Psoas muscle (tissue), 7 donors: ENCODE measurements at regions not wholly inside any gene's neighbourhood (a gene's known extent, or its start where the extent isn't known, plus 50 kb on each side); places are given as distances from the start of the nearest gene placed in this dataset.

ENCODE experiments used
- ATAC-seq, 4 donors: fragments of 200-7000 bp; cut with Tn5 transposase; one replicate each; pipeline ENCODE4 v1.9.1; 2020; ENCODE audit warnings: moderate library complexity in 3 of 4, mild to moderate bottlenecking in 2 of 4
- DNase-seq, 2 donors: peaks; one replicate each; pipeline ENCODE4 v3.0.0-alpha.2; 2020
- H3K27ac ChIP-seq: fragments of 200-600 bp; one replicate; pipeline ENCODE4 v1.8.0; 2022
- H3K27me3 ChIP-seq, 3 donors: fragments of 200-600 bp in 1 of 3; one replicate each; pipeline versions ENCODE4 v1.6.1 to v1.8.0; 2013 to 2022; ENCODE audit warnings: low read length in 2 of 3, mild to moderate bottlenecking in 2 of 3, moderate library complexity in 1 of 3; ENCODE audit not compliant: insufficient read depth in 3 of 3
- H3K36me3 ChIP-seq, 2 donors: fragments of 200-600 bp in 1 of 2; one replicate each; pipeline versions ENCODE4 v1.6.1 to v1.8.0; 2013 to 2022; ENCODE audit warnings: low read depth in 1 of 2, mild to moderate bottlenecking in 1 of 2, moderate library complexity in 1 of 2; ENCODE audit not compliant: insufficient read depth in 1 of 2
- H3K4me1 ChIP-seq: fragments of 200-600 bp; one replicate; pipeline ENCODE4 v1.8.0; 2022
- H3K4me3 ChIP-seq: fragments of 200-600 bp; one replicate; pipeline ENCODE4 v1.8.0; 2022; ENCODE audit warnings: mild to moderate bottlenecking
- H3K9me3 ChIP-seq: fragments of 200-600 bp; one replicate; pipeline ENCODE4 v1.8.0; 2022
- WGBS, 3 donors: extraction: QIAGEN DNeasy Blood & Tissue Kit; methylation state at CpG; one replicate each; pipeline versions ENCODE4 v1.1.6 to v1.1.7; 2013; 5-methylcytosine and 5-hydroxymethylcytosine counted together
- intact Hi-C, 2 donors: fragments of 100-400 bp; cut with DNase I; formaldehyde crosslinking; loops; one replicate each; pipeline versions ENCODE4 v1.11.0 to v1.14.2; 2022
- TF ChIP-seq, protein P1 (sequence below): fragments of 200-600 bp; IDR thresholded peaks from one replicate; pipeline ENCODE4 v1.8.0; 2022; ENCODE audit warnings: antibody characterized with exemption
- donor health status: healthy with polysubstance abuse.
- donor health status: DM: no; HTN: no; CAD: no; lungs with moderate emphysema.
- donor health status: Bipolar disorder and iron deficiency.
- donor health status: healthy.
- donor health status: DM: yes; HTN: yes; CAD: no.
- donor health status: DM: no; HTN: no; CAD: no.
- donor health status: DM: yes; HTN: yes; CAD: no.

DNA sequence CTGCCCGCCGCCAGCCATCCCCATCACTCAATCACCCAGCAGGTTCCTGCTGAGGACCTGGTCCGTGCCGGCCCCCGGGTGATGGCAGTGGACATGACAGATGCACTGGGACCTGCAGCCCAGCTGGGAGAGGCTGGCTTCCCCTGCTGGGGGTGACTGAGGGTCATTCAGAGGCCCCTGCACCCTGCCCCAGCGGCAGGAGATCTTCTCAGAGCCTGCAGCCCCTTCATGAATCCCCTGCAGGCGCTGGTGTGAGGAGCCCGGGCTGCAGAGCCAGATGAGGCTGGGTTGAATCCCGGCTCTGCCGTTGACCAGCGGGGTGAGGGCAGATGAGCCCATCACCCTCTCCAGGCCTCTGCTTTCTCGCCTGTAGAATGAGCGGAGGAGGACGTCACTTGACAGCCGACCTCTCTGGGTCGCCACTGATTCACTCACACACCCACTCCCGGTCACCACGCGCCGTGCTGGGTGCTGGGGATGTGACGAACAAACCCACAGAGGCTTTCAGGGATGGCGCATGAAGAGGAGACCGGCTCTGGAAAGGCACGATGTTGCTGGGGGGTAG is 95.2 kb upstream of the CIBAR2 start:
- H3K4me3 ChIP-seq, result no peak overlapping the region
- H3K27ac ChIP-seq, result no peak overlapping the region
- ATAC-seq (no peak), DNase-seq (no peak)
- peaks cover 71% of the 10 kb centered on the region for H3K4me1 ChIP-seq
- 76 to 82% (median 78%) methylated on average over 24 of the region's 24 CpGs for WGBS, 3 donors
- H3K9me3 ChIP-seq, result no peaks in the 10 kb centered on the region
- intact Hi-C loops, result no loop called here
- H3K36me3 ChIP-seq, result no peaks in the 10 kb centered on the region
- TF ChIP-seq, protein P1, sequence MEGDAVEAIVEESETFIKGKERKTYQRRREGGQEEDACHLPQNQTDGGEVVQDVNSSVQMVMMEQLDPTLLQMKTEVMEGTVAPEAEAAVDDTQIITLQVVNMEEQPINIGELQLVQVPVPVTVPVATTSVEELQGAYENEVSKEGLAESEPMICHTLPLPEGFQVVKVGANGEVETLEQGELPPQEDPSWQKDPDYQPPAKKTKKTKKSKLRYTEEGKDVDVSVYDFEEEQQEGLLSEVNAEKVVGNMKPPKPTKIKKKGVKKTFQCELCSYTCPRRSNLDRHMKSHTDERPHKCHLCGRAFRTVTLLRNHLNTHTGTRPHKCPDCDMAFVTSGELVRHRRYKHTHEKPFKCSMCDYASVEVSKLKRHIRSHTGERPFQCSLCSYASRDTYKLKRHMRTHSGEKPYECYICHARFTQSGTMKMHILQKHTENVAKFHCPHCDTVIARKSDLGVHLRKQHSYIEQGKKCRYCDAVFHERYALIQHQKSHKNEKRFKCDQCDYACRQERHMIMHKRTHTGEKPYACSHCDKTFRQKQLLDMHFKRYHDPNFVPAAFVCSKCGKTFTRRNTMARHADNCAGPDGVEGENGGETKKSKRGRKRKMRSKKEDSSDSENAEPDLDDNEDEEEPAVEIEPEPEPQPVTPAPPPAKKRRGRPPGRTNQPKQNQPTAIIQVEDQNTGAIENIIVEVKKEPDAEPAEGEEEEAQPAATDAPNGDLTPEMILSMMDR, result no peak
- H3K27me3 ChIP-seq, result no peaks in the 10 kb centered on the region

DNA sequence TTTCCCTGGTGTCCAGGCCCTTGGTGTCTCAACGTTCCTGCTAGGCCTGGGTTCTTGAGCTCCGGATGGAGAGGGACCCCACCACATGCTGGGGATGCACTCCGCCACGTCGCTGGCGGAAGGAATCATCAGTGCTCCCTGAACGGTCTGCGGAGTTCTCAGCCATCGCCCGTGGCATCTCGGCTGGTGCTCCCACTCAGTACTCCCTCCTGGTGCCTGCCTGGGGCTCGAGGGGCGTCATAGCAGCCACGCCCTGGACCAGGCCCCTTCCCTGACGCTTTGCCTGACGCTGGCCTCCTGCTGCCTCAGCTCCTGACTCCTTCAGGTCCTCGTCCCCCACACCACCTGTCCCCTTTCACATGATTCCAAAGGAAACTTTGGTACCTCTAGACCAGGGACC is 95.9 kb upstream of the CIBAR2 start:
- H3K27ac ChIP-seq, result no peak overlapping the region
- no peak overlapping the region for H3K4me3 ChIP-seq
- H3K4me1 ChIP-seq, result peaks cover 71% of the 10 kb centered on the region
- ATAC-seq, result no peak
- no peaks in the 10 kb centered on the region for H3K36me3 ChIP-seq
- no peaks in the 10 kb centered on the region for H3K27me3 ChIP-seq
- intact Hi-C loops, result no loop called here
- H3K9me3 ChIP-seq, result no peaks in the 10 kb centered on the region
- DNase-seq, result no peak
- WGBS, 3 donors, result 94 to 96% (median 96%) methylated on average over 17 of the region's 17 CpGs
- TF ChIP-seq, protein P1, result no peak

DNA sequence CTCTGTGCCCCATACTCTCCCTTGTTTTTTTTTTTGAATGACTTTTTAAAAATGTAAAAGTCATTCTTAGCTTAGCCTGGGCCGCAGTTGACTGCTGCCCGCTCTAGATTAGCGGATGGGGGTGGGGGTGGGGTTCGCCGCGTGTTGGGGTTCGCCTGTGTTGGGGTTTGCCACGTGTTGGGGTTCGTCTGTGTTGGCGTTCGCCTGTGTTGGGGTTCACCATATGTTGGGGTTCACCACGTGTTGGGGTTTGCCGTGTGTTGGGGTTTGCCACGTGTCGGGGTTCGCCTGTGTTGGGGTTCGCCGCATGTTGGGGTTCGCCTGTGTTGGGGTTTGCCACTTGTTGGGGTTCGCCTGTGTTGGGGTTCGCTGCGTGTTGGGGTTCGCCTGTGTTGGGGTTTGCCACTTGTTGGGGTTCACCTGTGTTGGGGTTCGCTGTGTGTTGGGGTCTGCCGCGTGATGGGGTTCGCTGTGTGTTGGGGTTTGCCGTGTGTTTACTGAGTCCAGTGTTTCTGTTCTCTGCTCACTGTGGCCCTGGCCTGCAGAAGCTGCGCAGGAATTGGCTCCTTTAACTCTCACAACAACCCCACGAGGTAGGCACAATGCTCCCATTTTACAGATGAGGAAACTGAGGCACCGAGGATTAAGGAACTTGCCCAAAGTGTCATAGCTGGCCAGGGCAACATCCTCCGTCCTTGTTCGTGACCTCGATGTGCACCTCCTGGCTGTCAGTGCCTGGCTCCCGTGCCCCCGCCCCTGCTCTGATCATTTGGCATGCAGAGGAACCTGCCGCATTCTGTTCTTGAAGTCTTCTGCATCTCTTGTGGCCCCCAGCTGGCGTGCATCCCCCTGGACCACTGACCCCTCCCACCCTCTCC is 96.6 kb upstream of the CIBAR2 start:
- intact Hi-C loops, result no loop called here
- Histone ChIP-seq H3K27ac (no peak overlapping the region), H3K36me3 (no peaks in the 10 kb centered on the region), H3K4me3 (no peak overlapping the region), H3K9me3 (no peaks in the 10 kb centered on the region), H3K27me3 (no peaks in the 10 kb centered on the region), H3K4me1 (peaks cover 73% of the 10 kb centered on the region)
- TF ChIP-seq, protein P1, result no peak
- 81 to 85% (median 84%) methylated on average over 38 of the region's 38 CpGs for WGBS, 3 donors
- ATAC-seq, result no peak
- peak in 1 of 2 donors; percentile 10 for DNase-seq

DNA sequence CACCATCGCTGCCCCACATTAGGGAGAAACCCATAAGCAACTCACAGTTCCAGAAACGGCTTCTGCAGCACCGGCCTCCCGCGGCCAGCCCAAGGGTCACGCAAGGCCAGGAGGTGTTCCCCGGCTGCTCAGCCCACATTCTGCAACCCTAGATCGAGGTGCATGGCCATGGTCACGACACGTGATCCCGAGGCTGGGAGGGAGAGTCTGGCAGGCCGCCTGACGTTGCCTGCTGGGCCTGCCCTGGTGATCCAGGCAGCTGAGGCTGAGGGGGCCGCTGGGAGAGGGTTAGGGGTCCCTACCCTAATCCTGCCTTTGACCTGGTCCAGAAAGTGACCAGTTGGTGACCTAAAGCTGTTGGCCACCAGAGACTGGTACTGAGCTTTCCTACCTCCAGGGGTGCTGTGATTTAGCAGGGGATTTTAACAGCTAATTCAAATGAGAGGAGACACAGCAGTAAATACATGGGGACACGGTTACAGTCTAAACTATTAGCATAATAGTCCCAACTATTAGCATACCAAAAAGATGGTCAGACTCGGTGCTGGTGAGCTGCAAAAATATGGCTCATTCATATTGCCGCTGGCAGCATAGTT is 97.4 kb upstream of the CIBAR2 start:
- 26 to 39% (median 34%) methylated on average over 17 of the region's 17 CpGs for WGBS, 3 donors
- peak overlapping the region; percentile 23 for H3K27ac ChIP-seq

More for the DNA sequence above, 97.4 kb upstream of the CIBAR2 start:
- Histone ChIP-seq H3K27me3 (no peaks in the 10 kb centered on the region), H3K9me3 (no peaks in the 10 kb centered on the region), H3K4me3 (no peak overlapping the region), H3K4me1 (peaks cover 81% of the 10 kb centered on the region), H3K36me3 (no peaks in the 10 kb centered on the region)
- TF ChIP-seq, protein P1, result no peak
- intact Hi-C loops, result loop anchor here (5.0 kb wide), 2 partner anchors 37 to 92 kb away; no protein-coding TSS in a partner anchor
- DNase-seq (peak; percentile 62 to 91), ATAC-seq (peak; percentile 41 to 71 (median 64))
